ENCODE measurements at regions not wholly inside any gene's neighbourhood (a gene's known extent, or its start where the extent isn't known, plus 50 kb on each side); places are given as distances from the start of the nearest gene placed in this dataset.

GRCh38 chr7:20993693-20994092, 207.0 kb upstream of the SP8 start:
- Histone ChIP-seq H4K8ac (ENCODE audit: low read depth, low read length) (no peak overlapping the region), H3K36me3 (replicated peaks in 1 of 2; ENCODE audit: control insufficient read depth in 2 of 2, insufficient read depth in 2 of 2, low read length in 2 of 2) (no peaks in the 10 kb centered on the region), H3K27ac (replicated peaks; ENCODE audit: low read length) (no peak overlapping the region), H2BK120ac (ENCODE audit: low read depth, low read length) (no peak overlapping the region), H3K27me3 (ENCODE audit: control insufficient read depth in 3 of 3, insufficient read depth in 3 of 3, low read depth in 1 of 3, low read length in 3 of 3) (no peaks in the 10 kb centered on the region), H4K91ac (ENCODE audit: low read depth, low read length, poor library complexity) (no peak overlapping the region), H3K9me3 (replicated peaks in 1 of 2; ENCODE audit: control insufficient read depth in 2 of 2, insufficient read depth in 1 of 2, low read depth in 1 of 2, low read length in 2 of 2) (peaks cover 0 to 8% of the 10 kb centered on the region in 2 donors), H2BK5ac (ENCODE audit: low read length) (no peak overlapping the region), H3K4ac (ENCODE audit: low read length) (no peak overlapping the region), H3K23ac (ENCODE audit: low read depth, low read length, poor library complexity) (no peak overlapping the region), H3K4me2 (ENCODE audit: insufficient read depth, low read length, poor library complexity, severe bottlenecking) (no peak overlapping the region), H3K79me1 (ENCODE audit: low read depth, low read length) (no peaks in the 10 kb centered on the region), H3K9ac (ENCODE audit: low read depth, low read length, poor library complexity) (no peak overlapping the region), H3K14ac (ENCODE audit: low read length) (no peak overlapping the region), H2AK5ac (ENCODE audit: low read depth, low read length) (no peak overlapping the region), H2BK12ac (ENCODE audit: low read length) (no peak overlapping the region), H3K4me3 (ENCODE audit: low read length in 2 of 2) (no peak overlapping the region), H2BK15ac (ENCODE audit: low read length) (no peak overlapping the region), H2AFZ (ENCODE audit: low read length) (no peak overlapping the region), H3K18ac (ENCODE audit: low read length) (no peak overlapping the region), H3K4me1 (ENCODE audit: control insufficient read depth in 2 of 2, insufficient read depth in 1 of 2, low read depth in 1 of 2, low read length in 2 of 2) (no peaks in the 10 kb centered on the region)
- no peak for DNase-seq (ENCODE audit: low spot score)
- WGBS, 2 donors (ENCODE audit: extremely low coverage in 2 of 2, insufficient read length in 2 of 2, insufficient replicate concordance in 1 of 2) = no CpG with 5 or more reads among the region's 1 CpG

- H4K91ac ChIP-seq (ENCODE audit: low read depth, low read length, poor library complexity) = no peak overlapping the region
- no peak overlapping the region for H2AK5ac ChIP-seq (ENCODE audit: low read depth, low read length)
- H2AFZ ChIP-seq (ENCODE audit: low read length) = no peak overlapping the region
- no peak overlapping the region for H3K18ac ChIP-seq (ENCODE audit: low read length)
- H3K4me2 ChIP-seq (ENCODE audit: insufficient read depth, low read length, poor library complexity, severe bottlenecking) = no peak overlapping the region
- H2BK120ac ChIP-seq (ENCODE audit: low read depth, low read length) = no peak overlapping the region
- H3K9ac ChIP-seq (ENCODE audit: low read depth, low read length, poor library complexity) = no peak overlapping the region
- no peaks in the 10 kb centered on the region for H3K4me1 ChIP-seq (ENCODE audit: control insufficient read depth in 2 of 2, insufficient read depth in 1 of 2, low read depth in 1 of 2, low read length in 2 of 2)
- no peak overlapping the region for H2BK5ac ChIP-seq (ENCODE audit: low read length)
- peaks cover 0 to 10% of the 10 kb centered on the region in 2 donors for H3K9me3 ChIP-seq (replicated peaks in 1 of 2; ENCODE audit: control insufficient read depth in 2 of 2, insufficient read depth in 1 of 2, low read depth in 1 of 2, low read length in 2 of 2)
- no peaks in the 10 kb centered on the region for H3K79me1 ChIP-seq (ENCODE audit: low read depth, low read length)
- no CpG with 5 or more reads among the region's 1 CpG for WGBS, 2 donors (ENCODE audit: extremely low coverage in 2 of 2, insufficient read length in 2 of 2, insufficient replicate concordance in 1 of 2)
- no peak overlapping the region for H3K4ac ChIP-seq (ENCODE audit: low read length)
- no peak overlapping the region for H3K4me3 ChIP-seq (ENCODE audit: low read length in 2 of 2)
- no peak overlapping the region for H3K23ac ChIP-seq (ENCODE audit: low read depth, low read length, poor library complexity)
- no peak overlapping the region for H2BK12ac ChIP-seq (ENCODE audit: low read length)
- no peak overlapping the region for H3K27ac ChIP-seq (replicated peaks; ENCODE audit: low read length)
- no peaks in the 10 kb centered on the region for H3K27me3 ChIP-seq (ENCODE audit: control insufficient read depth in 3 of 3, insufficient read depth in 3 of 3, low read depth in 1 of 3, low read length in 3 of 3)
- H3K36me3 ChIP-seq (replicated peaks in 1 of 2; ENCODE audit: control insufficient read depth in 2 of 2, insufficient read depth in 2 of 2, low read length in 2 of 2) = no peaks in the 10 kb centered on the region
- no peak for DNase-seq (ENCODE audit: low spot score)
- no peak overlapping the region for H2BK15ac ChIP-seq (ENCODE audit: low read length)
- no peak overlapping the region for H3K14ac ChIP-seq (ENCODE audit: low read length)
- no peak overlapping the region for H4K8ac ChIP-seq (ENCODE audit: low read depth, low read length)
Observed at GRCh38 chr7:20998309-20998708, 211.6 kb upstream of the SP8 start.

GRCh38 chr7:21011153-21011552, 224.5 kb upstream of the SP8 start:
- no peak overlapping the region for H3K27ac ChIP-seq (replicated peaks; ENCODE audit: low read length)
- H3K9ac ChIP-seq (ENCODE audit: low read depth, low read length, poor library complexity) = no peak overlapping the region
- H3K4ac ChIP-seq (ENCODE audit: low read length) = no peak overlapping the region
- H3K4me2 ChIP-seq (ENCODE audit: insufficient read depth, low read length, poor library complexity, severe bottlenecking) = no peak overlapping the region
- H3K27me3 ChIP-seq (ENCODE audit: control insufficient read depth in 3 of 3, insufficient read depth in 3 of 3, low read depth in 1 of 3, low read length in 3 of 3) = peaks cover 0 to 2% (median 0%) of the 10 kb centered on the region in 3 experiments
- H3K14ac ChIP-seq (ENCODE audit: low read length) = no peak overlapping the region
- no peak overlapping the region for H4K91ac ChIP-seq (ENCODE audit: low read depth, low read length, poor library complexity)
- no peak overlapping the region for H2BK12ac ChIP-seq (ENCODE audit: low read length)
- H2AFZ ChIP-seq (ENCODE audit: low read length) = no peak overlapping the region
- H4K8ac ChIP-seq (ENCODE audit: low read depth, low read length) = no peak overlapping the region
- no peak overlapping the region for H2AK5ac ChIP-seq (ENCODE audit: low read depth, low read length)
- H3K4me3 ChIP-seq (ENCODE audit: low read length in 2 of 2) = no peak overlapping the region
- H2BK120ac ChIP-seq (ENCODE audit: low read depth, low read length) = no peak overlapping the region
- no peak for DNase-seq (ENCODE audit: low spot score)
- no peak overlapping the region for H2BK5ac ChIP-seq (ENCODE audit: low read length)
- H3K9me3 ChIP-seq (replicated peaks in 1 of 2; ENCODE audit: control insufficient read depth in 2 of 2, insufficient read depth in 1 of 2, low read depth in 1 of 2, low read length in 2 of 2) = peaks cover 3% of the 10 kb centered on the region in 2 donors
- WGBS, 2 donors (ENCODE audit: extremely low coverage in 2 of 2, insufficient read length in 2 of 2, insufficient replicate concordance in 1 of 2) = no CpG with 5 or more reads among the region's 4 CpGs
- H3K23ac ChIP-seq (ENCODE audit: low read depth, low read length, poor library complexity) = no peak overlapping the region
- H3K18ac ChIP-seq (ENCODE audit: low read length) = no peak overlapping the region
- H2BK15ac ChIP-seq (ENCODE audit: low read length) = no peak overlapping the region
- H3K79me1 ChIP-seq (ENCODE audit: low read depth, low read length) = no peaks in the 10 kb centered on the region
- no peaks in the 10 kb centered on the region for H3K4me1 ChIP-seq (ENCODE audit: control insufficient read depth in 2 of 2, insufficient read depth in 1 of 2, low read depth in 1 of 2, low read length in 2 of 2)
- no peaks in the 10 kb centered on the region for H3K36me3 ChIP-seq (replicated peaks in 1 of 2; ENCODE audit: control insufficient read depth in 2 of 2, insufficient read depth in 2 of 2, low read length in 2 of 2)

GRCh38 chr7:21013765-21014539, 227.3 kb upstream of the SP8 start:
- 100% methylated on average over 1 of the region's 3 CpGs; no CpG with 5 or more reads in 1 of the 2 donors for WGBS, 2 donors (ENCODE audit: extremely low coverage in 2 of 2, insufficient read length in 2 of 2, insufficient replicate concordance in 1 of 2)

More at GRCh38 chr7:21013765-21014539, 227.3 kb upstream of the SP8 start:
- Histone ChIP-seq H2BK12ac (ENCODE audit: low read length) (no peak overlapping the region), H3K23ac (ENCODE audit: low read depth, low read length, poor library complexity) (no peak overlapping the region), H3K27me3 (ENCODE audit: control insufficient read depth in 3 of 3, insufficient read depth in 3 of 3, low read depth in 1 of 3, low read length in 3 of 3) (peaks cover 0 to 2% (median 0%) of the 10 kb centered on the region in 3 experiments), H3K4me2 (ENCODE audit: insufficient read depth, low read length, poor library complexity, severe bottlenecking) (no peak overlapping the region), H4K8ac (ENCODE audit: low read depth, low read length) (no peak overlapping the region), H3K18ac (ENCODE audit: low read length) (no peak overlapping the region), H2AK5ac (ENCODE audit: low read depth, low read length) (no peak overlapping the region), H3K9me3 (replicated peaks in 1 of 2; ENCODE audit: control insufficient read depth in 2 of 2, insufficient read depth in 1 of 2, low read depth in 1 of 2, low read length in 2 of 2) (peaks cover 0 to 3% of the 10 kb centered on the region in 2 donors), H3K36me3 (replicated peaks in 1 of 2; ENCODE audit: control insufficient read depth in 2 of 2, insufficient read depth in 2 of 2, low read length in 2 of 2) (no peaks in the 10 kb centered on the region), H3K4me1 (ENCODE audit: control insufficient read depth in 2 of 2, insufficient read depth in 1 of 2, low read depth in 1 of 2, low read length in 2 of 2) (no peaks in the 10 kb centered on the region), H2BK120ac (ENCODE audit: low read depth, low read length) (no peak overlapping the region), H2BK15ac (ENCODE audit: low read length) (no peak overlapping the region), H3K9ac (ENCODE audit: low read depth, low read length, poor library complexity) (no peak overlapping the region), H3K4ac (ENCODE audit: low read length) (no peak overlapping the region), H3K27ac (replicated peaks; ENCODE audit: low read length) (no peak overlapping the region), H3K79me1 (ENCODE audit: low read depth, low read length) (no peaks in the 10 kb centered on the region), H3K14ac (ENCODE audit: low read length) (no peak overlapping the region), H2AFZ (ENCODE audit: low read length) (no peak overlapping the region), H2BK5ac (ENCODE audit: low read length) (no peak overlapping the region), H3K4me3 (ENCODE audit: low read length in 2 of 2) (no peak overlapping the region), H4K91ac (ENCODE audit: low read depth, low read length, poor library complexity) (no peak overlapping the region)
- DNase-seq (ENCODE audit: low spot score) = no peak
